Stimulated activated CD8-positive, alpha-beta memory T cell treated with anti-CD3 and anti-CD28 coated beads, Interleukin-2, amount 100 ng/mL, for 48 hours (primary cell): ENCODE measurements at regions not wholly inside any gene's neighbourhood (a gene's known extent, or its start where the extent isn't known, plus 50 kb on each side); places are given as distances from the start of the nearest gene placed in this dataset.

ENCODE experiments used
- DNase-seq, 2 donors: peaks; one replicate each; pipeline ENCODE4 v3.0.0-alpha.2; 2020; ENCODE audit warnings: low read depth in 2 of 2

DNA sequence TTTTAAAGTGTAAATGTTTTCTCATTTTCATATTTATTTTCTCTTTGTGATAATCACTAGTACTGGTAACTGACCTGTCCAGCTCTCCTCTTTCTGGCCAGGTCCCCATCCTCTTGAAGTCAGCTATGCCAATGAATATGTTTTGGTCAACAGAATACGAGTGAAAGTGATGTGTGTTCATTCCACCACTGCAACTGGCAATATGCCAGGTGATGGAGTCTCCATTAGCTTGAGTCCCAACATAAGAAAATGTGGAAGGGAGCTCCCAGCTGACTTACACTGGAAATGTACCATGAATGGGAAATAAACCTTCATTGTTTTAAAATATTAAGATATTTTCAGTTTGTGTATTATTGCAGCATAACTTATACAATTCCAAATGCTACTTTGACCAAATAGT lies 75.8 kb downstream of the CCDC34 start:
- no peak for DNase-seq

DNA sequence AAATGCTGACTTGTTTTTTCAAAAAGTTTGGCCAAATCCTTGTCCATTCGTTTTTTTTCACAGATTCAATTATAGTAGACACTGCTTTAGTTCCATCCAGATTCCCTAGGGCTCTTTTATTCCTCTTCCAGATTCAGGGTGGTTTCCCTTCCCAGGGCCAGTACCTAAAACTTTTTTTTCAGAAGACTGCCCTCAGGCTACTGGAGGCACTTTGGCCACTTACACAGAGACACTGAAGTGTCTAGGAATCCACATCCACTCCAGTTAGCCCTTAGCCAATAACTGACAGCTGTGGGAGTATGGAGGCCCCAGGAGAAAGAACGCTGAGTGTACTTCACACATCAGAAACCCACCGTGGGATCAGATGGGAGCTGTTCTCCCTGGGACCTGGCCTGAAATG lies 77.3 kb downstream of the CCDC34 start:
- no peak for DNase-seq

DNA sequence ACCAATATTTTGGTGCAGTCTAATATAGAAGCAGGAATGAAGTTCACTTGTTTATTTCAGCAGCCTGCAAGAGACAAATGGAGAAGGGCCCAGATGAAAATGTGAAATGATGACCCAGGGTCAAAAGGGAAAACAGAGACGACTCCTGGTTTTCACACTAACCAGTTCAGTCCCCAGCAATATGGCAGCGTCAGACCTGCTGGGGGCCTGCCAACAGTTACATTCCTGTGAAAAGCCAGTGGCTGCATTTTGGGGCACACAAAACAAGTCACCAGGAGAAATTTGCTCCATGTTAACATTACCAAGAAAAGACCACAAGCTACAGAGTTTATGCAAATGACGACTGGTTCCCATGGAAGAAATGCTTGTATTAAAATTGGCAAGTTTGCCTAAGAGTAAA lies 80.2 kb downstream of the CCDC34 start:
- no peak for DNase-seq

DNA sequence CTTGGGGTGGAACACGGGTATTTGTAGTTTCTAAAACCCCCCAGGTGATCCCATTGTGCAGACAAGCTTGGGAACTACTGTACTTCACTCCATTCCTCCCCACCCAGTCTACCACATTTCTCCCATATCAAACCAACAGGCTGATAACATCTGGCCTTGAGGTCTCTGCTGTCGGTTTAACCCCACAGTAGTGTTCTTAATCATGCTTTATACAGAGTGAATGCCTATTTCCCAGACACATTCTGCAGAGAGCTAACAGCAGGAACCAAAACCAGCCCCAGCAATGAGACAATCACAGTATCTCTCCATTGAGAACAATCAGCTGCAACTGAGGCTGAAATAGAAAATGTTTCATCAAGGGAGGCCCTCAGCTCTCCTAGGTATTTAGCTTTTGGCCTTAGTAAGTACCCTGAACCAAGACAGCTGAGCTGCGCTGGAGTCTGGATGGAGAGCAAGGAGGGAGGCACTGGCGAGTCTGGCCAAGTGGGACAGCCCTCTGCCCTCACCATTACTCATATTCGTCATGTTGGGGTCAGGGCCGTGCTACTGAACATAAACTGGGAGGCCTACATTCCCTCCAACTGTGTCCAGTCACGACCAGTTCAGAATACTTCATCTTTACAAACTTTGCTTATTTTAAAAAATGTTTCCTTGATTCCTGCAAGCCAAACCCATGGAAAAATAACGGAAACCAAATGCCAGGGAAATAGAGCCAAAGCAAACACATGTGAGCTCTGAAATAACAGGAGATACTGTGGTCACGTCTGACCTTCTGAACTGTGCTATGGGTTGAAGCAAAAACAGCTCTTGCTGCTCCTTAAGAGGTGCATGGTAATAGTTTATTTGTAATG lies 81.0 kb downstream of the CCDC34 start:
- no peak for DNase-seq

DNA sequence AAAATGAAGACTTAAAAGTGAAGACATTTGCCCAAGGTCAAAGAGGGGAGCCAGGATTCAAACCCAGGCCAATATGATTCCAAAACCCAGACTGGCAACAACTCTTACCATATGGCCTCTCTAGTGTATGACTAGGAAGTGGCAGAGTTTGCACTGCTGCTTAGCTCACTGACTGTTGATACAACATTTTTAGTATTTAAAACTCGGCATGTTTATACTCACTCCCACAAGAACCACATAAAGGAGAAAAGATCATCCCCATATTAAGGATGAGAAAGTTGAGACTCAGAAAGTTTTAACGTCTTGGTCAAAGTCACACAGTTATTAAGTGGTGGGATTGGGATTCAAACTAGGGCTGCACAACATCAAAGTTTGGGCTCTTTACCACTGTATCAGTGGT lies 81.7 kb downstream of the CCDC34 start:
- DNase-seq, result no peak

DNA sequence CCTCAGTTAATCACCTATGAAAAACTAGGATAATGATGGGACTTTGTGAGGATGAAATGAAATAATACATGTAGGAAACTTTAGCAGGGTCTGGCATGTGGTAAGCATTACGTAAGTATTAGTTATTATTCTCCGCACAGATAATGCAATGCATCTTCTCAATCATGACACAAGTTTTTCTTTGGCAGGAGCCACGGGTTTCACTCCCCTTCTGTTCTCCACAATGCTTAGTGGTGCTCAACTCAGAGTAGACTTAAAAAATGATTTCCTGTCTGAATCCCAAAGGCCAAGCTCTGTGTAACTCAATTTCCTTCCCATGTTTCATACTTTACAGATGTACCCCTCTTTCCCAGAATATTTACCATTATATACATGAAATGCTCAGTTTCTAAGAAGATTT lies 82.9 kb downstream of the CCDC34 start:
- no peak for DNase-seq

DNA sequence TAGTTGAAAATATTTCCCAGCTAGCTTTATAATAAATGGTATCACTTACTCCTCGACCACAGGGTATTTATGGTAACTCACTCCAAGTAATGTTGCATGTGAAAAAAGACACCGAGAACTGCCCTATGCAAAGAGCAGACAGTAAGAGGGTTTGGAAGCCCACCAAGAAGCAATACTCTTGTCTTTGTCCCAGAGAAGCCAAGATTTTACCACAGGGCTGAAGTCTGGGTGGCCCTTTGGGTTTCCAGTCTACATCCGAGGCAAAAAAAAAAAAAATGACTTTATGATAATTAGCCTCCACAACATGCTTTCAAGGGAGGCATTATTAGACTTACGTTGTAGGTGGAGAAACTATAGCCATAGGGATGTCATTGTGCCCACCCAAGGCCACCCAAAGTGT lies 83.6 kb downstream of the CCDC34 start:
- no peak for DNase-seq

DNA sequence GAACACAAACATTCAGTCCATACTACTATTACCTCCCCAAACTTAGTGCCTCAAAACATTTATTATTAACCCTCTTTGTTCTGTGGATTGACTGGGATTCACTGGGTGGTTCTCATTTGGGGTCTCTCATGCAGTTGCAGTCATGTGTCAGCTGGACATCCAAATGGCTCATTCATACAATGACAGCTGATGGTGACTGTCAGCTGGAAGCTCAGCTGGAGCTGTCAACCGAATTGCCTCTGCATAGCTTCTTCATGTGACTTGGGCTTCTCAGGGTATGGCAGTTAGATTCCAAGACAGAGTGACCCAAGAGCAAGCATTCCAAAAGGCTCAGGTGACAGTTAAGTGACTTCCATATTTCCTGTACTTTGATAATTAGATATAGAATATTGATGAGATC lies 85.2 kb downstream of the CCDC34 start:
- DNase-seq, result no peak

DNA sequence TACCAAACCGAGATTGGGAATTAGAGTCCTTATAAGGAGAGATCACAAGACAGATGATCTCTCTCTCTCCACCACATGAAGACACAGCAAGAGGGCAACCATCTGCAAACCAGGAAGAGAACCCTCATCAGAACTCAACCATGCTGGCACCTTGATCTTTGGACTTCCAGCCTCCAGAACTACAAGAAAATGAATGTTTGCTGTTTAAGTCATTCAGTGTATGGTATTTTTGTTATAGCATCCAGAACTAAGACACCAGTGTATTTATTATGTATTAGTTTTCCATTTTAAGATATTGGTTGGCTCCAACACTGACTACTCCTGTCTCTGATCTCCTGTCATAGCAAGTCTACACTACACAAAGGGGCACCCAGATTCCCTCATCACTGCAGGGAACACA lies 86.9 kb downstream of the CCDC34 start:
- no peak for DNase-seq

DNA sequence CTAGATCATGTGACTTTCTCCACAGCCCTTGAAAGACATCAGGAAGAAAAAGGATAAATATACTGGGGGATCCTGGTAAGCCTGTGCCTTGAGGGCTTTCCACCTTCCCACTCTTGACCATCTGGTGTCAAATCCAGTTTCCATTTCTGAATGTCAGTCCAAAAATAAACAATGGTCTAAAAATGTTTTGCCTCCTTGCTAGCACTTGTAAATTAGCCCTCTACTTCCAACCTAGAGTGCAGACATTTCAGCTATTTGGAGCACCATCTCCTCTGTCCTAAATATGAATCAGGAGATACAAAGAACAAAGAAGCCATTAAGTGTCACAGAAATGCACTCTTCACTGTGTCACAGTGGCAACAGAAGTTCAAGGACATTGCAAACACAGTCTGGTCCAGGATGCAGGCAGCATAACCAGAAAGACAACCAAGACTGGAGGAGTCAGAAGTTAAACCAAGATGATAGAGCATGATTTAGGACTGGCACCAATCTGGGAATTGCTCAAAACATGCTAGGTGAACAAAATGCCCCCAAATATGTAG lies 88.1 kb downstream of the CCDC34 start:
- DNase-seq, result no peak

DNA sequence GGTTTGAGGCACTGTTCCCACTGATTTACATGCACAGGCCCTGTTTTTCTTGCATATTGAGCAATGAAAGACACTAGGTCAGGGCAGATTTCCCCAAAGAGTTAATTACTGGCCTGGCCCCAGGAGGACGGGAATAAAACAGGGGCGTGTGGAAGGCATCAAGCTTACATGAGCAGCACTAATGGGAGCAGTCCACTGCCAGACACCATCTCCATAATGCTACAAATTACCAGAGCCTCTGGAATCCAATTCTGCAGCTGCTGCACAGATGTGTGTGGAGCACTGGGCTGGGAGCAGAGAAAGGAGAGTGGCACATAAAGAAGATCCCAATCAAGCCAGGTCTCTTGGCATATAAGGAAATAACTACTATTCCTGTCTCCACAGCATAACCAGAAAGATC lies 96.9 kb downstream of the CCDC34 start:
- DNase-seq, result no peak

DNA sequence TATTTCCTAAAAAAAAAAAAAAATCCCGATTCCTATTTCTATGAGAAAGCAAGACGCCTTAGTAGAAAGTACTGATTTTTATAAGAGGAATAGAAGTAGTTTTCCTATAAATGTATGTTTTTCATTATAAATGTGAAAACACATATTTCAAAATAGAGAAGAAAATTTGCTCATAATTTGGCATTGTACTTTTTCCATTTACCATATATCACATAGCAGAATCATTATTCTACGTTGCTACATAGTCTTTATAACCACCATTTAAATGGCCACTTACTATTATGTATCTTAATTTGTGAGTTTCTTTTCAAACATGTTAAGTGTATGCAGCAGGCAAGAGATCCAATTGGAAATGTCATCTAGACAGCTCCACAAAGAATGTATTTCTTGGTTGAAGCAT lies 99.0 kb downstream of the CCDC34 start:
- no peak for DNase-seq

DNA sequence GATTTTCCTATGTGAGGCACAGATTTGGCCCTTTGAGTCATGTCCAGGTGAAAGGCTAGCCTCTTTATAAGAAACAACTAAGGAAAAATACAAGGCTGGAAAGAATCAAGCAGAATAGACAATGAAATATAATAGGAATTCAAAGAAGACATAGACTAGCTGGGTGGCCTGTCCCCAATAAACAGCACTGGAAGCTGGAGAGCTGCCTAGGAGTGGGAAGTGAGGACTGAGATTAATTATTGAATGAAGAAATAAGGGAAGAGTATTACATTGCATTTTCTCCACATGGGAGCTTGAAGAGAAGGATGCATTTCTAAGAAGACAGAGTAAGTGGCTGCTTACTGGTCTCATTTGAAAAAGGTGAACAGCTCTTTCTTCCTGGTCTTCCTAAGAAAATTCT lies 100.0 kb downstream of the CCDC34 start:
- no peak for DNase-seq

DNA sequence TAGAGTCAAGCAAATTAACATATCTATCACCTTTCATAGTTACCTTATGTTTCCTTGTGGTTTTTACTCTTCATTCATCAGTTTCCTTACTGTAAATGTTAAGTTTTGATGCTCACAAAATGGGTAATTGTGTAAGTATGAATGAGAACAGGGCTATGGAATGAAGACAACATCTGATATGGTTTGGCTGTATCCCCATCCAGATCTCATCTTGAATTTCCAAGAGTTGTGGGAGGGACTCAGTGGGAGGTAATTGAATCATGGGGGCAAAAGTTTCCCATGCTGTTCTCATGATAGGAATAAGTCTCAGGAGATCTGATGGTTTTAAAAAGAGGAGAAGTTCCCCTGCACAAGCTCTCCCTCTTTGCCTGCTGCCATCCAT lies 107.6 kb downstream of the CCDC34 start:
- no peak for DNase-seq

DNA sequence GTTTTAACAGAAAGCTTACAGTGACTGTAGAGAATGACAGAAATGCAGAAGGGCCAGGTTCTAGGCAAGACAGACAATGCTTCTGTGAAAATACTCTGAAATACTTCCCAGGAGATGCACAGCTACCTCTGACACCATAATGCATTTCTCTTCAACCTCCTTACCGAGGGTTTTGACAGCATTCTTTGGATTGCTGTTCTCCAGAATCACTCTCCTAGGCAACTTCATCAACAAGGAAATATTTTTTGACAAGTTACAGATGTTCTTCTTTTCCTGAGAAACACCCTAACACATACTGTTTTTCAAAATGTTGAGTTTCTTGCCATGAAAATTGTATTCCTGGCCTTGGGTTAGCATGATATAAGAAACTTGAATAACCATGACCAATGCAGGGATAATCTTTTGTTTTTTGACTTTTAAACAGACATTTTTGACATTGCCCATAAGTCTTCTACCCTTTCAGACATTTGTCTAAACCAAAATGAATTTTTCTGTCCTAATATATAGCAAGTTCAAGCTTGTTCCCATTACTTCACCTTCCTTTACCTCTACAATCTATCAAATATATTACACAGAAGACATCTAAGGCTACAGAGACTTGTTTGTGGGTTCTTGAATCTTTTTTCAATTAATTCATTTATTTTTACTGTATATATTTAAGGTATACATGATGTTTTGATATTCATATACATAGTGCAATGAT lies 108.1 kb downstream of the CCDC34 start:
- DNase-seq, result no peak

DNA sequence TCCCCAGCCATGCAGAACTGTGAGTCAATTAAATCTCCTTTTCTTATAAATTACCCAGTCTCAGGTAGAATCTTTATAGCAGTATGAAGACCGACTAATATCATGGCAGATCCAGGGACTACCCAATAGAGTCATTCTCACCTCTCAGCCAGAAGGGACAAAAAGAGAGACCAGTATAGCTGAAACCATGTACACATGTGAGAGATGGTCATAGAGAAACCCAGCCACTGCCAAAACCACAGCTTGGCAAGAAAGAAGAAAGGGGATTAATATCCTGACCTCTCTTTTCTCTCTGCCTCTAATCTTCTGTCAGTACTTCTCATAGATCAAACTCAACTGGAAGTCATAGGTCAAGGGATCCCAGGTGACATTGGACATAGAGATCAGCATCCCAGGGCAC lies 109.8 kb downstream of the CCDC34 start:
- DNase-seq, result no peak

DNA sequence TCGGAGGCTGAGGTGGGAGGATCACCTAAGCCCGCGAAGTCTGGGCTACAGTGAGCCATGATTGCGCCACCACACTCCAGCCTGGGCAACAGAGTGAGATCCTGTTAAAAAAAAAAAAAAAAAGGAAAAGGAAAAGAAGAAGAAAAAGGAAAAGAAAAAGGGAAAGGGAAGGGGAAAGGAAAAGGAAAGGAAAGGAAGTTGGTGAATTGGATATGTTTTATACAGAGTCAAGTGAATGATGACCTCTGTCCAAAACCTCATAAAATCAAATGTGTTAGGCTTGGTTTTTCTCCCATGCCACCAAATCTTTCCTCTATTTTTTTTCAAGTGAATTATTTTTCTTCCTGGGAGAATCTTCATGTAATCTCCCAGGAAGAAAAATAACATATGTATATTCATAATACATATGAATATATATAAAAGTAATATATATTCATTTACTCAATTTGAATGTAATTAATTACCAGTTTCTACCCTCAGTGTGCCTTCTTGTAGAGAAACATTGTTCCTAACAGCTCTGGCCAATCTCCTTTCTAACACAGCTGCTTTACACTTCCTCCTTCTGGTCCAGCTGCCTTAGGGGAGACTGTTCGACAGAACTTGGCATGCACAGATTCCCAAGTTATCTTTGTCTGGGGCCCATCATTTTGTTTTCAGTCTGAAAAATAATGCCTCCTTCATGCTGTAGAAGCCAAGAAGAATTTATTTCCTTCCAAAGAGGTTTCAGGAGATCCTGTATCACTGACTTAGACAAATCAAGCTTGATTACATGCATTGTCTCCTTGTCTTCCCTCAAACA lies 111.9 kb downstream of the CCDC34 start:
- DNase-seq, result no peak

DNA sequence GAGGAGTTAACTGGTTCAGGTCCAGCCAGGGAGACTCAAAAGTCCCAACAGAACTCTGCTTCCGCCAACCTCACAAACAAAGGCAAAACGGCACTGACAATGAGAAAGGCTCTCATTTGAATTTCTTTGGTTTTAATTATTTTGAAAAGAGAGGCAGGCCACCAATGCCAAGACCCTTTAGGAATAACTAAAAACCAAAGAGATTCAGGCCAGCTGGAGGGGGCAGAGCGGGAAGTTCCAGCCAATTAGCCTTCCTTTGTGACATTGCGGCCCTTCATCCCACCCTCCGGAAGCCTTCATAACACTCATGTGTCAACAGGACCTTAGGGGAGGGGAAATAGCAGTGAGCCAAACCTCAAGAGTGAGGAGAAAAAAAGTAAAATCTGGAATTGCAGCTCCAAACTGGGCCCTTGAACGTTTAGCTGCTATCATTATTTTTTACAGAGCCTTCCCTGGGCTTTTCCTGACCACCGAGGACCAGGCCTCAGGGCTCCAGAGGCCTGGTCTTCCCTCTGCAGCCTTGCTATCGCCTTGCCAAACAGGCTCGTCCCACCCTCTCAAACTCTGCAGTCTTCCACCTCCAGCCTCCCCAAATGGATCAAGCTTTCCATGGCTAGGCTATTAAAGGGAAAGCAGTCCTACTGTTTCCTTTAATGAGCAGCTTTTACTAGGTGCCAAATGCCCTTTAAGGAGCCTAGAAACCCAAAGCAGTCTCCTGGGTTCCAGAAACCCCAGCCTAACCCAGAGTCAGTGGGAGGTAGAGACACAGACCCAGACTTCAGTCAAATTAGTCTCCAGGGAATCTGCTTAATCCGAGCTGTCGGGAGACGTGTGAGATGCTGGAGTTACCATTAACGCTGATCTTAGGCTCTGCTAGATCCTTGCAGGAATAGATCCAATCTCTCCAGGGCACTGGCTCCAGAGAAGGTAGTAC lies 114.2 kb downstream of the CCDC34 start:
- DNase-seq, result no peak

DNA sequence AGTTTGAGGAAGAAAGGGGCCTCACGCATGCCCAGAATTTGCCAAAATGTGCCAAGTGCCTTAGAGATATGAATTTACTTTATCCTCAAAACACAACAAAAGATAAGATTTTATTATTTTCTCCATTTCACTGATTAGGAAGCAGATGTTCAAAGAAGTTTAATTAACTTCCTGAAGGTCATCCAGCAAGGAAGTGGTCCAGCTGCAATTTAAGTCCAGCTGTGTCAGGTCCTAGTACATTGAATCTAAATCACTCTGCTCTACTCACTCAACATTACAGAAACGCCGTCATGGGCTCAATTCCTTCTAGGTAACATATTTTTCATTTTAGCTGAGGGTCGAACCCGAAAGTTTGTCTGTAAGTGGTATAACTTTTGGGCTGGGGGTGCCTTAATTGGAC lies 115.4 kb downstream of the CCDC34 start:
- no peak for DNase-seq

DNA sequence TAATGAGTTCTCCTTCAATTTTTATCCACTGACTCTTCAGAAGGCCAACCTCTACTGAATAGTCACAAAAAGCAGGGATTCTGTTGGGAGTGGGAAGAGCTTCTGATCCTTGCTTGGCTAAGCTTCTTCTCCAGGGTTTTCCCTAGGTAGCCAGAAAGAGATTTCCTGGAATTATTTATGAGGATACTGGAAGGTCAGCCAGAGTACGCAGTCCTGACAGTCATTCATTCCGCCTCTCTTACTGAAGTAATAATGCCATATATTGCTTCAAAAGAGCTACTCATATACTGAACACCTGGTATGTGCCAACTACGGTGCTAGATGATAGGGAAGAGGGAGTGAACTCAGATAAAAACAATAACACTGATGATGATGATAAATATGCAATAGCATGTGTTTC lies 116.1 kb downstream of the CCDC34 start:
- no peak for DNase-seq

DNA sequence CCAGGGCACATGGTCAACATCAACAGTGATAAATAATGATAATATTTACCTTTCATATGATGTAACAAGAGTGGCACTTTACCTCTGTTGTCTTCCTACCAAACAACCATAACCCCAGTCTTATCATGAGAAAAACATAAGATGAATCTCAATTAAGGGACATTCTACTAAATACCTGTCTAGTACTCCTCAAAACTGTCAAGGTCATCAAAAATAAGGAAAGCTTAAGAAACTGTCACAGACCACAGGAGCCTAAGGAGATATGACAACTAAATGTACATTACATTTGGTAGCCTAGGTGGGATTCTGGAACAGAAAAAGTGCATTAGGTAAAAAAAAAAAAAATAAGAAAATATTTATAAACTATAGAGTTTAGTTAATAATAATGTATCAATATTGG lies 118.1 kb downstream of the CCDC34 start:
- no peak for DNase-seq
